Right lobe of liver (tissue), 4 donors: ENCODE measurements at regions not wholly inside any gene's neighbourhood (a gene's known extent, or its start where the extent isn't known, plus 50 kb on each side); places are given as distances from the start of the nearest gene placed in this dataset.
"Not testable (repeated sequence)": the region's sequence is repeated elsewhere in the genome, so short reads cannot be mapped to it uniquely, and the experiment has no call there.

Experiments
- POLR2A ChIP-seq: fragments of 450-650 bp; IDR thresholded peaks from one replicate; pipeline ENCODE4 v1.6.1; 2017; ENCODE audit warnings: antibody characterized with exemption, mild to moderate bottlenecking
- TF ChIP-seq, protein P1 (sequence below), 4 donors: fragments of 200-600 bp in 3 of 4; fragments of 450-650 bp in 1 of 4; IDR thresholded peaks; one replicate each; pipeline versions ENCODE4 v1.5.1 to v1.8.0; 2016 to 2022; ENCODE audit warnings: antibody characterized with exemption in 4 of 4, mild to moderate bottlenecking in 2 of 4
- donor health status: DM: no; HTN: no; CAD: no.
- donor health status: DM: no; HTN: no; CAD: no.
- donor health status: DM: no; HTN: yes; CAD: no.

- TF ChIP-seq, protein P1, sequence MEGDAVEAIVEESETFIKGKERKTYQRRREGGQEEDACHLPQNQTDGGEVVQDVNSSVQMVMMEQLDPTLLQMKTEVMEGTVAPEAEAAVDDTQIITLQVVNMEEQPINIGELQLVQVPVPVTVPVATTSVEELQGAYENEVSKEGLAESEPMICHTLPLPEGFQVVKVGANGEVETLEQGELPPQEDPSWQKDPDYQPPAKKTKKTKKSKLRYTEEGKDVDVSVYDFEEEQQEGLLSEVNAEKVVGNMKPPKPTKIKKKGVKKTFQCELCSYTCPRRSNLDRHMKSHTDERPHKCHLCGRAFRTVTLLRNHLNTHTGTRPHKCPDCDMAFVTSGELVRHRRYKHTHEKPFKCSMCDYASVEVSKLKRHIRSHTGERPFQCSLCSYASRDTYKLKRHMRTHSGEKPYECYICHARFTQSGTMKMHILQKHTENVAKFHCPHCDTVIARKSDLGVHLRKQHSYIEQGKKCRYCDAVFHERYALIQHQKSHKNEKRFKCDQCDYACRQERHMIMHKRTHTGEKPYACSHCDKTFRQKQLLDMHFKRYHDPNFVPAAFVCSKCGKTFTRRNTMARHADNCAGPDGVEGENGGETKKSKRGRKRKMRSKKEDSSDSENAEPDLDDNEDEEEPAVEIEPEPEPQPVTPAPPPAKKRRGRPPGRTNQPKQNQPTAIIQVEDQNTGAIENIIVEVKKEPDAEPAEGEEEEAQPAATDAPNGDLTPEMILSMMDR (IDR thresholded peaks at IDR 0.05), result not testable (repeated sequence)
- not testable (repeated sequence) for TF ChIP-seq POLR2A
Measured at GRCh38 chr11:69206613-69206965, 50.9 kb downstream of the SMIM38 start.
